Stimulated activated CD8-positive, alpha-beta memory T cell treated with anti-CD3 and anti-CD28 coated beads, Interleukin-12 subunit alpha, Interleukin-12 subunit beta, amount 100 ng/mL, for 4 hours (primary cell): ENCODE measurements at regions not wholly inside any gene's neighbourhood (a gene's known extent, or its start where the extent isn't known, plus 50 kb on each side); places are given as distances from the start of the nearest gene placed in this dataset.
"Not testable (repeated sequence)": the region's sequence is repeated elsewhere in the genome, so short reads cannot be mapped to it uniquely, and the experiment has no call there.

Source experiments
- DNase-seq: peaks from one replicate; pipeline ENCODE4 v3.0.0-alpha.2; 2020; ENCODE audit warnings: low read depth

DNA sequence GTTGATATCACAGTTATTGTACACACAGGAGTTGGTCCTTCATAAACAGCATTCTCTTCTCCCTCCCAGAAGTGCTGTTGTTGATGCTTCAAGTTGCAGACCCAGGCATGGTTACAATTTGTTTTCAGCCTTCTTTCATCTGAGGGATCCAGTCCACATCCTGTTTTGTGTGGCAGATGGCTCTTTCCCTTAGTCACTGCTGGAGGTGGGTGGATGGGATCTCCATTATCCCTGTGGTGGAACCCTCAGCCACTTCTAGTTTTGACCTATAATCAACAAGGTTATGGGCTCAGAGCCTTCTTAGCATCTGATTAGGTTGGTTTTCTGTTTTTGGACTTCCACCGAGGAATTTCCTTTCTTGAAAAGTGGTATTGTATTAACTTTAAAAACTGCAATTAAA lies 214.2 kb downstream of the SH2D4B start:
- no peak for DNase-seq

DNA sequence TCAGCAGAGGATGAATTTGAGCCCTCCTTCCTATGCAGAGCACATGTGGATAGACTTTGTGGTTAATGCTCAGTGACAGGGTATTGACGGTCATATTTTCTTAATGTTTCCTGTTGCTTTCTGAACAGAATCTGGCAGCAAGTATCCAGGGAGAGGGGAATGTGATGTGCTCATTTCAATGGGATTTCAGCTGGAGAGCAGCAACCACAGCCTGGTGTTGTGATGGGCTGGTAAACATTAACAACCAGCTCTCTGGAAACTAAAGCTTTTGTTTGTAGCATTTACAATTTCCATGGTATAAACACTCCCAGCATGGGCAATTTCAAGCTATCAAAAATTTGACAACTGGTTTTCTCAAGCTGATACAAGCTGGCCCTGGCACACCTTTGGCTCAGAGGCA lies 215.9 kb downstream of the SH2D4B start:
- no peak for DNase-seq

GRCh38 chr10:80755893-80756292 lies 218.2 kb downstream of the SH2D4B start:
- DNase-seq: no peak

DNA sequence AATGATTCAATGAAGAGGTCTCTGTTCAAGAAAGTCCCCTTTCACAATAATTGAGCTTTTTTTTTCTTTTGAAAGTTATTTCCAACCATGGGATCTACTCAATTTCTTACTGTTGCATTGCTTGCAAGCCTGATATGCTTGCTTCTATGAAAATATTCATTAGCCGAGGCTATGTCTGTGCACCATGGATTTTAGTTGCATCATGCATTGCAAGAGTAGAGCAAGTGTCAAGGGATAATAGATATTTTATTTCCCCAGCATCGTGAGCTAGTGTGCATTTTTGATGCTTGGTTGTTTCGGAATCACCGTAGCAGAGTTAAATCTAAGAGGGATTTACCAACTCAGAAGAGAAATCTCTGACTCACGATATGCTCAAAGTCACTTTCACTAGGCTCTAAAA lies 222.0 kb downstream of the SH2D4B start:
- no peak for DNase-seq

DNA sequence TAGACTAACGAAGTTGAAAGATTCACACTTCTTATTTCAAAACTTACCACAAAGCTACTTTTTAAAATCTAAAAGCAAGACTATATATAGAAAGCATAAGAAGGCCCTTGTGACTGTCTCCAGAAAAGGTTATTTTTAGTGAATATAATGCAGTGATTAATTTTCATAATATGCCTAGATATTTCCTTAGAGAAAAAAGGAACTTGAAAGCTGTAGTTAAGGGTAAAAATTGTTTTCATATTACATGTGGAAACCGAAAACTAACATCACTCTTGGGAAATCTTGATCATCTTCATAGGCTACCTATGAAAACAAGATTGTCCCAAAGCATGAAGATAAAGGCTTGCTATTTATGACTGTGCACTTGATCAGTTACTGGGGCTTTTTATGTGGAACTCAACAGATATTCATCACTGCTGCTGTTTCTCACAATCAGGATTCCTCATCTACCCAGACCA lies 223.2 kb downstream of the SH2D4B start:
- no peak for DNase-seq

GRCh38 chr10:80767963-80768362 lies 230.3 kb downstream of the SH2D4B start:
- no peak for DNase-seq

GRCh38 chr10:80769700-80770160 lies 232.0 kb downstream of the SH2D4B start:
- no peak for DNase-seq

DNA sequence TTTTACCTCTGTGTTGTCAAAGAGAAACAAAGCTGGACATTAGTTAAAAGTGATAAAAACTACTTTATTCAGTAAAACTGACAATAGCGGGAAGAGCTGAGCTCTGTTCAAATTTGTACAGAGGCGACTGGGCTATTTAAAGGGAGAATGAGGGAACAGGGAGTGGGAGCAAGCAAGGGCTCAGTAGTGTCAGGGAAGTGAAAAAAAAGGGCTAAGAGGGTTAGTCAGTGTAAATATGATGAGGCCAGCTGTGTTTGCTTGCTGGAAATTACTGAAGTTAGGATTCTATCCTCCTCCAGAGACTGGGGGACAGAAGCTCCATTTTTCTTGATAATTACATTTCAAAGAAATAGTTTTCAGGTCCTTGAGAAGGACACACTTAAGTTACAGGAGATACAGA lies 232.5 kb downstream of the SH2D4B start:
- no peak for DNase-seq

GRCh38 chr10:80771285-80771684 lies 233.6 kb downstream of the SH2D4B start:
- no peak for DNase-seq

DNA sequence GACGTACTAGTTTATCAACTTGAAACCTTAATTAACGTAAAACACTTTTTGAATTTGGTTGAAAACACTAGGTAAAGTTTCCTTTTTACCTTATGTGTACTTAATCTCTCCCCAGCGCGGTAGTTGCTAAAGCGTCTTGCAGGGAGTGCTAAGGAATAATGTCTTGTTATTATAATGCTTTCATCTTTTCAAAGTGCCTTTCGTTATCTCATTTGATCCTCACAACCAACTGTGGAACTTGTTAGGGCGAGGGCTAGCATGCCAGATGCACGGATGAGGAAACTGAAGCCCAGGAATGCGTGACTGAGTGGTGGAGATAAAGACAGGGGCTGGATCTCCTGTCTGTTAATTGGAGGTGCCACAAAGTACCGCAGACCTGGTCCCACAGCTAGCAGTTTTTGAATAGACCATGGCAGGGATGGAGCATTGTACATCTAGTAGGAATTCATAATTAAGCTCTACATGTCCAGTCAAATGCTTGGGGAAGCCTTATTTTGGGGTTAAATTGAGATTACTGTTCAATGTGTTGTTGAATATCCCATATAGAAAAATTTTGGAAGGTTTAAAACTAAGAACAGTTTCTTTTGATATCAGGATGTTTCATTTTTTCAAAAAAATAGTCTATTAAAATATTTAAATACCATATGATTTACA lies 234.3 kb downstream of the SH2D4B start:
- no peak for DNase-seq

GRCh38 chr10:80772596-80772995 lies 234.9 kb downstream of the SH2D4B start:
- no peak for DNase-seq

- no peak for DNase-seq
Measured at GRCh38 chr10:80784695-80785094, 247.0 kb downstream of the SH2D4B start.

DNA sequence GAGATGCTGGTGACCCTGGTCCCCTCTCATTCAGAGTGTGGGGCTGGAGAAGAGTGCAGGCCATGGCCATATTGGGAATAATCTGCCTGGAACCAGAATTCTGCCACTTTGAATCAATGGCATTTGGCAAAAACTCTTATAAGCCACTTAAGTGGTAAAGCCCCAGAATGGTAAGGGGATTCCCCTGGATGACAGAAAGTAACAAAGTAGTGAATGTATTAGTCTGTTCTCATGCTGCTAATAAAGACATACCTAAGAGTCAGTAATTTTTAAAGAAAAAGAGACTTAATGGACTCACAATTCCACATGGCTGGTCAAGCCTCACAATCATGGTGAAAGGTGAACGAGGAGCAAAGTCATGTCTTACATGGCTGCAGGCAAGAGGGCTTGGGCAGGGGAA lies 248.6 kb downstream of the SH2D4B start:
- DNase-seq: no peak

DNA sequence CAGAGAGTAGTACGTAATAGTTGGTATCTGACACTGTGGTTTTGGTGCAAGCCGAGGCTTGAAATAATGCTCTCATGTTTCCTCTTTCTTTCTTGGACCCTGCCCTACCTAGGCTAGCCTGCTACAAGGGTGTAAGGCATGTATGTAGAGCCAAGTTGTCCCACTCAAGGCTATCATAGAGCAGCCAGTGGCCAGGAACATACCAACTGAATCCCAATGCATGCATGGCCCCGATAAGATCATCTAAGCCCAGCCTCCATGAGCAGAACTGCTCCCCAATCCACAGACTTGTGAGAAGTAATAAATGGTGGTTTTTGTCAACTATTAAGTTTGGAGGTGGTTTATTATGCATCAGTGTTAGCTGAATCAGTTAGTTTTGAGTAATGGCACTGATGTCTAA lies 250.2 kb downstream of the SH2D4B start:
- DNase-seq: no peak

GRCh38 chr10:80794994-80795393 lies 257.3 kb downstream of the SH2D4B start:
- DNase-seq: no peak

DNA sequence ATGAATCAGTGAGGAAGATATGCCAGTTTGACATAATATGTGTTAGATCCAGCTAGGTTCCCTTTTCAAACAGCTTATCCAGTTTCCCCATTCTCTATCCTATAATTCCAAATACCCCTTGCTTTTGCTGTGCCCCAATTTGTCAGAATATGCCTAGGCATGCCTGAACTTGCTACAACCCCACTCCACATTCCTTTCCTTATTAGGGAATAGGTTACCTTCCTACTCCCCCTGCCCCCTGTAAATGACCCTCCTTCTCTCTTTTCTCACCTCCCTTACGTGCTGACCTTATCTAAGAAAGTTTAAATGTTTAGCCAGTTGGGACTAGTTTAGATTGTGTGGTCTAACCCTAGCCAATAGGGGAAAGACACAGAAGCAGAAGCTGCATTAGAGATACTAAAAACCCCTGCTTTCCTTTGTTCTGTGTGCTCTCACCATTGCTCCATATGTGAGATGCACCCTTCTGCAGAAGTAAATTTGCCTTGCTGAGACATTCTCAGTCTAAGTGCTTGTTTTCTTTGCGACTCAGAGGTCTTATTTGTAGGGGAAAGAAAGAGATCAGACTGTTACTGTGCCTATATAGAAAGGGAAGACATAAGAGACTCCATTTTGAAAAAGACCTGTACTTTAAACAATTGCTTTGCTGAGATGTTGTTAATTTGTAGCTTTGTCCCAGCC lies 267.8 kb downstream of the SH2D4B start:
- DNase-seq: no peak

DNA sequence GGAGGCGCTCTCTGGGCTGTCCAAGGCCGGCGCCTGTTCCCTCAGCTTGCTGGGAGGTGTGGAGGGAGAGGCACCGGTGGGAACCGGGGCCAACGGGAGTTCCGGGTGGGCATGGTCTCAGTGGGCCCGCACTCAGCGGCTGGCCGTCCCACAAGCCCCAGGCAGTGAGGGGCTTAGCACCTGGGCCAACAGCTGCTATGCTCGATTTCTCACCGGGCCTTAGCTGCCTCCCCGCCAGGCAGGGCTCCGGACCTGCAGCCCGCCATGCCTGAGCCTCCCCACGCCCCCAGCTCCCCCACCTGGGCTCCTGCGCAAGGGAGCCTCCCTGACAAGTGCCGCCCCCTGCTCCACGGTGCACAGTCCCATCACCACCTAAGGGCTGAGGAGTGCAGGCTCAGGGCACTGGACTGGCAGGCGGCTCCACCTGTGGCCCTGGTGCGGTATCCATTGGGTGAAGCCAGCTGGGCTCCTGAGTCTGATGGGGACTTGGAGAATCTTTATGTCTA lies 276.5 kb downstream of the SH2D4B start:
- DNase-seq: no peak

DNA sequence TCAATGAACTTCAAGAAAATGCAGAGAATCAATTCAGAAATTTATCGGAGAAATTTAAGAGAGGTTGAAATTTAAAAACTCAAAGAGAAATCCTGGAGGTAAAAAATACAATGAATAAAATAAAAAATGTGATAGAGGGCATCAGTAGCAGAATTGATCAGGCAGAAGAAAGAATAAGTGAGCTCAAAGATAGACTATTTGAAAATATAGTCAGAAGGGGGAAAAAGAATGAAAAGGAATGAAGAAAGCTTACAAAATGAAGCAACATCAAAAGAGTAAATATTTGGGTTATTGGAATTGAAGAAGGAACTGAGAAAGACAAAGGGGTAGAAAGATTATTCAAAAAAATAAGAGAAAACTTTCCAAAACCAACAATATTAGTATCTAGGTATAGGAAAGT lies 291.4 kb downstream of the SH2D4B start:
- no peak for DNase-seq

- DNase-seq: no peak
Measured at GRCh38 chr10:80829562-80829961, 291.9 kb downstream of the SH2D4B start.

DNA sequence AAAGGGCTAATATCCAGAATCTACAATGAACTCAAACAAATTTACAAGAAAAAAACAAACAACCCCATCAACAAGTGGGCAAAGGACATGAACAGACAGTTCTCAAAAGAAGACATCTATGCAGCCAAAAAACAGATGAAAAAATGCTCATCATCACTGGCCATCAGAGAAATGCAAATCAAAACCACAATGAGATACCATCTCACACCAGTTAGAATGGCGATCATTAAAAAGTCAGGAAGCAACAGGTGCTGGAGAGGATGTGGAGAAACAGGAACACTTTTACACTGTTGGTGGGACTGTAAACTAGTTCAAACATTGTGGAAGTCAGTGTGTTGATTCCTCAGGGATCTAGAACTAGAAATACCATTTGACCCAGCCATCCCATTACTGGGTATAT lies 295.0 kb downstream of the SH2D4B start:
- not testable (repeated sequence) for DNase-seq

DNA sequence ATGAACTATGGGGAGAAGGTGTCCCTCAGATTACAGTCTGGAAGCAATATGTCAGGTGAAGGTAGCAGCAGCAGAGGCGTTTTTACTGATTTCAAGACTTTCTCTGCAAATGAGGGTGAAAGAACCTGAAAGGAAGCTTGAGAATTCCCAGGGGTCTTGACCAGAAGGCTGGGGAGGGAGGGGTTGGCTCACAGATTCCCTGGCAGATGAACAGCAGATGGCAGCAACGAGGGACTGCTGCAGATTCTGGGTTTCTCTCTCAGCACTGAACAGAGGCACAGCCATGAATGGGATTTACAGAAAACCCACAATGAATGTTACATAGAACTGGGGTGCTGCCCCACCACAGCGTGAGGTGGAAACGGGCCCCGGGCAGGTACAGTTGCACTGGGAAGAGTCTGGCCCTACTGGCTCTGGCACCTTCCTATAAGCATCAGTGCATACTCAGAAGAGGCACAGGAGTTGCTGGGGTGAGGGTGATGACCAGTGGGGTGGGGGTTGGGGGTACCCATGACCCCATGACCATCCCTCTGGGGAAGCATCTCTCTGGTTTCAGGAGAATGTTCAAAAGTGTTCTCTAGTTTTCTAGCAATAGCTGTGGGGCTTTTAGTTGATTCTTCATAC lies 317.8 kb downstream of the SH2D4B start:
- no peak for DNase-seq

DNA sequence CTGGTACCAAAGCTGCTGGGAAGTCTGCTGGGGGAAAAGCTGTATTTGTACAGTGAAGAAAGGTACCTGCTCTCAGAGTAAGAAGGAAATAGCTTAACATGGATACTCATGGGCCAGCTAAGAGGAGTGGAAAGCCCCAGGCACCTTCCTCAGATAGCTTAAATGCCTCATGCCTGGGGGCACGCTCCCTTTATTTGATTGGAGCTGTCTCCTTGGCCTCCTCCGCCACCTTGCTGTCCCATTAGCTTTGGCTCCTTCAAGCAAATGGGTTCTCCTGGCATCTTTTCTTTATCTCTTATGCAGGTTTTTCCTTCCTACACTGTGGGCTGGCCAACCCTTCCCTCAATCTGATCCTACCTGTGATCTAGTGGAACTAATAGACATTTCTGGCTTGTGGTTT lies 318.5 kb downstream of the SH2D4B start:
- DNase-seq: no peak

- not testable (repeated sequence) for DNase-seq
Measured at GRCh38 chr10:80859279-80859678, 321.6 kb downstream of the SH2D4B start.
